H9 (cell line): ENCODE measurements at regions not wholly inside any gene's neighbourhood (a gene's known extent, or its start where the extent isn't known, plus 50 kb on each side); places are given as distances from the start of the nearest gene placed in this dataset.

ENCODE experiments used
- DNase-seq: peaks from one replicate; pipeline ENCODE4 v3.0.0-alpha.2; 2017
- H2AFZ ChIP-seq: one replicate; pipeline ENCODE4 v1.6.1; 2013; ENCODE audit warnings: mild to moderate bottlenecking, low read length, control low read depth, moderate library complexity
- H2AK5ac ChIP-seq: 2 replicates; pipeline ENCODE4 v1.6.1; 2013; ENCODE audit warnings: low read length, control low read depth, mixed read lengths; ENCODE audit not compliant: insufficient read length
- H2BK120ac ChIP-seq: one replicate; pipeline ENCODE4 v1.6.1; 2013; ENCODE audit warnings: low read depth, mild to moderate bottlenecking, low read length, control low read depth, inconsistent platforms; ENCODE audit not compliant: poor library complexity, severe bottlenecking
- H2BK12ac ChIP-seq: 2 replicates; pipeline ENCODE4 v1.6.1; 2013; ENCODE audit warnings: low read length, control low read depth, mixed read lengths, low read depth; ENCODE audit not compliant: insufficient read length
- H2BK15ac ChIP-seq: 2 replicates; pipeline ENCODE4 v1.6.1; 2013; ENCODE audit warnings: low read depth, low read length, control low read depth
- H2BK20ac ChIP-seq: one replicate; pipeline ENCODE4 v1.6.1; 2013; ENCODE audit warnings: low read depth, mild to moderate bottlenecking, low read length, control low read depth, inconsistent platforms; ENCODE audit not compliant: poor library complexity, severe bottlenecking
- H2BK5ac ChIP-seq: 2 replicates; pipeline ENCODE4 v1.6.1; 2013; ENCODE audit warnings: low read length, control low read depth, mixed read lengths; ENCODE audit not compliant: insufficient read length
- H3K14ac ChIP-seq: 2 replicates; pipeline ENCODE4 v1.6.1; 2013; ENCODE audit warnings: low read length, control low read depth; ENCODE audit not compliant: insufficient read depth
- H3K18ac ChIP-seq: 2 replicates; pipeline ENCODE4 v1.6.1; 2013; ENCODE audit warnings: low read depth, mild to moderate bottlenecking, mixed read lengths, low read length, control low read depth; ENCODE audit not compliant: insufficient read length
- H3K23ac ChIP-seq: 2 replicates; pipeline ENCODE4 v1.6.1; 2013; ENCODE audit warnings: low read length, control low read depth, mixed read lengths, low read depth; ENCODE audit not compliant: insufficient read length
- H3K23me2 ChIP-seq: 2 replicates; pipeline ENCODE4 v1.6.1; 2013; ENCODE audit warnings: low read depth, mild to moderate bottlenecking, mixed read lengths, low read length, control low read depth; ENCODE audit not compliant: insufficient read length, poor library complexity, severe bottlenecking
- H3K27ac ChIP-seq: 2 replicates; pipeline ENCODE4 v1.5.1; 2013; ENCODE audit warnings: low read length, control low read depth, mixed read lengths, low read depth; ENCODE audit not compliant: insufficient read length
- H3K27me3 ChIP-seq: 2 replicates; pipeline ENCODE4 v1.6.1; 2013; ENCODE audit warnings: low read length, control low read depth, inconsistent platforms; ENCODE audit not compliant: insufficient read depth
- H3K4ac ChIP-seq: 2 replicates; pipeline ENCODE4 v1.6.1; 2013; ENCODE audit warnings: low read depth, mild to moderate bottlenecking, control low read depth, inconsistent platforms, low read length, moderate library complexity
- H3K4me1 ChIP-seq: 2 replicates; pipeline ENCODE4 v1.6.1; 2013; ENCODE audit warnings: low read length, control low read depth, inconsistent platforms; ENCODE audit not compliant: insufficient read depth
- H3K4me2 ChIP-seq: 2 replicates; pipeline ENCODE4 v1.6.1; 2013; ENCODE audit warnings: low read length, control low read depth, mixed read lengths; ENCODE audit not compliant: insufficient read length, insufficient read depth
- H3K56ac ChIP-seq: 2 replicates; pipeline ENCODE4 v1.6.1; 2013; ENCODE audit warnings: low read depth, mild to moderate bottlenecking, mixed read lengths, low read length, control low read depth; ENCODE audit not compliant: insufficient read length
- H3K79me1 ChIP-seq: 2 replicates; pipeline ENCODE4 v1.6.1; 2013; ENCODE audit warnings: low read depth, mild to moderate bottlenecking, moderate library complexity, low read length, control low read depth, inconsistent platforms; ENCODE audit not compliant: insufficient read depth, poor library complexity, severe bottlenecking
- H3K79me2 ChIP-seq: 2 replicates; pipeline ENCODE4 v1.6.1; 2013; ENCODE audit warnings: low read length, control low read depth, inconsistent platforms; ENCODE audit not compliant: insufficient read depth
- H3K9ac ChIP-seq: 2 replicates; pipeline ENCODE4 v1.6.1; 2013; ENCODE audit warnings: low read length, control low read depth, mixed read lengths; ENCODE audit not compliant: insufficient read length; ENCODE audit errors: extremely low read depth
- H3K9me3 ChIP-seq: one replicate; pipeline ENCODE4 v1.6.1; 2013; ENCODE audit warnings: low read depth, low read length, inconsistent platforms; ENCODE audit not compliant: control insufficient read depth
- H3T11ph ChIP-seq: one replicate; pipeline ENCODE4 v1.6.1; 2013; ENCODE audit warnings: mild to moderate bottlenecking, low read length, control low read depth, inconsistent platforms
- H4K20me1 ChIP-seq: one replicate; pipeline ENCODE4 v1.6.1; 2013; ENCODE audit not compliant: control insufficient read depth, insufficient read length, insufficient read depth
- H4K5ac ChIP-seq: 2 replicates; pipeline ENCODE4 v1.6.1; 2013; ENCODE audit warnings: low read depth, mild to moderate bottlenecking, mixed read lengths, low read length, control low read depth; ENCODE audit not compliant: insufficient read length
- H4K8ac ChIP-seq: replicated peaks from 2 replicates; pipeline ENCODE4 v1.6.1; 2013; ENCODE audit warnings: low read length, control low read depth, mixed read lengths, low read depth; ENCODE audit not compliant: insufficient read length
- H4K91ac ChIP-seq: 2 replicates; pipeline ENCODE4 v1.6.1; 2013; ENCODE audit warnings: low read depth, mild to moderate bottlenecking, moderate library complexity, mixed read lengths, low read length, control low read depth; ENCODE audit not compliant: insufficient read length
- H3K27ac Mint-ChIP-seq, 3 experiments: 2 replicates in 2 of 3; 3 replicates in 1 of 3; pipeline ENCODE4 v1.8.0; 2020 to 2021; ENCODE audit warnings: mixed read lengths in 3 of 3, mild to moderate bottlenecking in 1 of 3, moderate library complexity in 1 of 3
- H3K27me3 Mint-ChIP-seq: 2 replicates; pipeline ENCODE4 v1.8.0; 2021; ENCODE audit warnings: low read depth, mild to moderate bottlenecking, moderate library complexity, mixed read lengths
- H3K36me3 Mint-ChIP-seq, 3 experiments: 2 replicates in 2 of 3; 3 replicates in 1 of 3; pipeline ENCODE4 v1.8.0; 2020 to 2021; ENCODE audit warnings: low read depth in 3 of 3, mixed read lengths in 3 of 3; ENCODE audit not compliant: insufficient read depth in 1 of 3
- H3K4me1 Mint-ChIP-seq, 2 experiments: 2 replicates each; pipeline ENCODE4 v1.8.0; 2020; ENCODE audit warnings: mixed read lengths in 2 of 2
- H3K4me3 Mint-ChIP-seq, 2 experiments: 2 replicates in 1 of 2; 3 replicates in 1 of 2; pipeline ENCODE4 v1.8.0; 2020 to 2021; ENCODE audit warnings: mild to moderate bottlenecking in 2 of 2, mixed read lengths in 2 of 2, moderate library complexity in 1 of 2
- H3K9me3 Mint-ChIP-seq, 2 experiments: 2 replicates in 1 of 2; 3 replicates in 1 of 2; pipeline ENCODE4 v1.8.0; 2020; ENCODE audit warnings: mild to moderate bottlenecking in 2 of 2, mixed read lengths in 2 of 2, moderate library complexity in 1 of 2
- WGBS: extraction: QIAGEN DNeasy Blood & Tissue Kit; methylation state at CpG from one replicate; pipeline ENCODE4 v1.1.7; 2013; ENCODE audit warnings: missing lambda C conversion rate, low lambda C conversion rate, mixed read lengths; ENCODE audit not compliant: insufficient read length; ENCODE audit errors: extremely low coverage; 5-methylcytosine and 5-hydroxymethylcytosine counted together
- TF ChIP-seq, protein P1 (sequence below): fragments of 200-600 bp; sonication (generic); conservative IDR thresholded peaks from 3 replicates; pipeline ENCODE4 v1.8.0; 2021; ENCODE audit warnings: antibody characterized with exemption, mild to moderate bottlenecking

DNA sequence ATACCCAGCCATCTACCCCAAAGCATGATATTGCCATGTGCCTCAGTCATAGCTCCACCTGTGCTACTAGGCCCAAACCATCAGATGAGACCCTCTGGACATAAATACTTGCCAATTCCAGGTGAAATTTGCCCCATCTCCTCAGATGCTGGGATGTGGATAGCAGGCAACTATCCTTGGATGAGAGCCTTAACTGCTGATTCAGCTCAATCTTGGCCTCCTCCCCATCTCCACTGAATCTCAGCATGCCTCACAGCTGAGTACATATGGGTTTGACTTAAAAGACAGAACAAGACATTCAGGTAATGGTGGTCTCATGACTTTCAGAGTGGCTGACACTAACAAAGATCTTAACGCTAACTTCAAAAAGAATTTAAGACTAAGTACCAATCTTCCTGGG, 50.8 kb upstream of the KLHL13 start:
- Histone ChIP-seq H3K14ac (no peak overlapping the region), H3K4ac (no peak overlapping the region), H2BK20ac (no peak overlapping the region), H3K4me2 (no peak overlapping the region), H3K4me1 (no peaks in the 10 kb centered on the region), H3K18ac (no peak overlapping the region), H4K20me1 (no peaks in the 10 kb centered on the region), H3T11ph (no peak overlapping the region), H2AK5ac (no peak overlapping the region), H3K79me2 (no peaks in the 10 kb centered on the region), H2BK15ac (no peak overlapping the region), H3K9me3 (peaks cover 43% of the 10 kb centered on the region), H3K23ac (no peak overlapping the region), H2BK12ac (no peak overlapping the region), H4K8ac (no peak overlapping the region), H3K79me1 (no peaks in the 10 kb centered on the region), H4K5ac (no peak overlapping the region), H3K27me3 (no peaks in the 10 kb centered on the region), H3K27ac (no peak overlapping the region), H2BK5ac (no peak overlapping the region), H2BK120ac (no peak overlapping the region), H3K56ac (no peak overlapping the region), H2AFZ (no peak overlapping the region), H4K91ac (no peak overlapping the region), H3K9ac (no peak overlapping the region), H3K23me2 (no peaks in the 10 kb centered on the region)
- no peak for DNase-seq
- Mint-ChIP-seq H3K4me1 (no peaks in the 10 kb centered on the region), H3K36me3 (no peaks in the 10 kb centered on the region; a peak in 1 of 7 replicates), H3K27me3 (0 out of 2 replicates have a peak, but pooled peaks cover 2% of the 10 kb centered on the region), H3K9me3 (peaks cover 3 to 65% of the 10 kb centered on the region in 2 experiments; a peak in 4 of 5 replicates), H3K4me3 (no peak overlapping the region), H3K27ac (no peak overlapping the region)
- WGBS = no CpG with 5 or more reads among the region's 1 CpG
- TF ChIP-seq, protein P1, sequence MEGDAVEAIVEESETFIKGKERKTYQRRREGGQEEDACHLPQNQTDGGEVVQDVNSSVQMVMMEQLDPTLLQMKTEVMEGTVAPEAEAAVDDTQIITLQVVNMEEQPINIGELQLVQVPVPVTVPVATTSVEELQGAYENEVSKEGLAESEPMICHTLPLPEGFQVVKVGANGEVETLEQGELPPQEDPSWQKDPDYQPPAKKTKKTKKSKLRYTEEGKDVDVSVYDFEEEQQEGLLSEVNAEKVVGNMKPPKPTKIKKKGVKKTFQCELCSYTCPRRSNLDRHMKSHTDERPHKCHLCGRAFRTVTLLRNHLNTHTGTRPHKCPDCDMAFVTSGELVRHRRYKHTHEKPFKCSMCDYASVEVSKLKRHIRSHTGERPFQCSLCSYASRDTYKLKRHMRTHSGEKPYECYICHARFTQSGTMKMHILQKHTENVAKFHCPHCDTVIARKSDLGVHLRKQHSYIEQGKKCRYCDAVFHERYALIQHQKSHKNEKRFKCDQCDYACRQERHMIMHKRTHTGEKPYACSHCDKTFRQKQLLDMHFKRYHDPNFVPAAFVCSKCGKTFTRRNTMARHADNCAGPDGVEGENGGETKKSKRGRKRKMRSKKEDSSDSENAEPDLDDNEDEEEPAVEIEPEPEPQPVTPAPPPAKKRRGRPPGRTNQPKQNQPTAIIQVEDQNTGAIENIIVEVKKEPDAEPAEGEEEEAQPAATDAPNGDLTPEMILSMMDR = no peak
